GM20431 (cell line): ENCODE measurements at regions not wholly inside any gene's neighbourhood (a gene's known extent, or its start where the extent isn't known, plus 50 kb on each side); places are given as distances from the start of the nearest gene placed in this dataset.
"Not testable (repeated sequence)": the region's sequence is repeated elsewhere in the genome, so short reads cannot be mapped to it uniquely, and the experiment has no call there.

Experiments
- in situ Hi-C: fragments of 300-500 bp; cut with MseI, MboI; formaldehyde crosslinking; loops from one replicate; pipeline ENCODE4 v1.15.0; 2020; ENCODE audit warnings: low sequenced_read_pairs; ENCODE audit not compliant: unreplicated experiment

GRCh38 chr7:138358850-138359341, 101.2 kb upstream of the TRIM24 start:
- in situ Hi-C loops: no loop called here

GRCh38 chr7:138359870-138360559, 100.0 kb upstream of the TRIM24 start:
- in situ Hi-C loops: no loop called here

- in situ Hi-C loops: no loop called here
Observed at GRCh38 chr7:138363721-138364120, 96.3 kb upstream of the TRIM24 start.

GRCh38 chr7:138366137-138366536, 93.9 kb upstream of the TRIM24 start:
- in situ Hi-C loops: not testable (repeated sequence)

GRCh38 chr7:138366676-138367075, 93.4 kb upstream of the TRIM24 start:
- in situ Hi-C loops: not testable (repeated sequence)

GRCh38 chr7:138369797-138370196, 90.3 kb upstream of the TRIM24 start:
- in situ Hi-C loops: no loop called here

- in situ Hi-C loops: no loop called here
Observed at GRCh38 chr7:138370956-138371355, 89.1 kb upstream of the TRIM24 start.

- in situ Hi-C loops: no loop called here
Observed at GRCh38 chr7:138374119-138374693, 85.9 kb upstream of the TRIM24 start.

- in situ Hi-C loops: no loop called here
Observed at GRCh38 chr7:138377306-138377705, 82.8 kb upstream of the TRIM24 start.

GRCh38 chr7:138378741-138379559, 81.1 kb upstream of the TRIM24 start:
- in situ Hi-C loops: no loop called here

- in situ Hi-C loops: no loop called here
Observed at GRCh38 chr7:138382862-138383565, 77.0 kb upstream of the TRIM24 start.

GRCh38 chr7:138386821-138387220, 73.2 kb upstream of the TRIM24 start:
- in situ Hi-C loops: no loop called here

- in situ Hi-C loops: no loop called here
Observed at GRCh38 chr7:138387755-138388475, 72.1 kb upstream of the TRIM24 start.

- in situ Hi-C loops: no loop called here
Observed at GRCh38 chr7:138388673-138389491, 71.2 kb upstream of the TRIM24 start.

GRCh38 chr7:138395763-138396162, 64.3 kb upstream of the TRIM24 start:
- in situ Hi-C loops: no loop called here

GRCh38 chr7:138396251-138397070, 63.6 kb upstream of the TRIM24 start:
- in situ Hi-C loops: no loop called here

GRCh38 chr7:138397071-138397433, 63.0 kb upstream of the TRIM24 start:
- in situ Hi-C loops: not testable (repeated sequence)

GRCh38 chr7:138398857-138399256, 61.2 kb upstream of the TRIM24 start:
- in situ Hi-C loops: no loop called here
